Panc1 (cell line): ENCODE measurements at regions not wholly inside any gene's neighbourhood (a gene's known extent, or its start where the extent isn't known, plus 50 kb on each side); places are given as distances from the start of the nearest gene placed in this dataset.

Experiments
- ATAC-seq: fragments of 200-7000 bp; cut with Tn5 transposase; 2 replicates; pipeline ENCODE4 v1.9.1; 2020; ENCODE audit warnings: mild to moderate bottlenecking, moderate library complexity
- BruUV-seq: library from RNA; stranded (reverse); fragments of 400-500 nt; replicated peaks from 2 replicates; lab custom pipeline; 2021; lab: Mats Ljungman, UMichigan
- CTCF ChIA-PET: fragments of 300-600 bp; sonication (Branson Sonifier 250); formaldehyde crosslinking; loops from one replicate; lab custom pipeline; 2022; ENCODE audit warnings: antibody characterized with exemption; lab: Charles Lee
- POLR2A ChIA-PET: fragments of 300-600 bp; sonication (Branson Sonifier 250); formaldehyde crosslinking; loops from one replicate; lab custom pipeline; 2022; ENCODE audit warnings: antibody characterized with exemption; lab: Charles Lee
- DNase-seq: peaks from one replicate; pipeline ENCODE4 v3.0.0-alpha.2; 2010; ENCODE audit warnings: low read depth, low spot score
- H3K27ac ChIP-seq: 2 replicates; pipeline ENCODE4 v1.5.1; 2011; ENCODE audit warnings: mild to moderate bottlenecking, low read length, inconsistent platforms
- H3K27me3 ChIP-seq: fragments of 200-500 bp; sonication (Bioruptor generic); 2 replicates; pipeline ENCODE4 v1.6.0; 2014; ENCODE audit warnings: low read length, inconsistent platforms; ENCODE audit not compliant: control insufficient read depth, insufficient read depth
- H3K36me3 ChIP-seq: fragments of 200-500 bp; sonication (Bioruptor generic); 2 replicates; pipeline ENCODE4 v1.5.1; 2014; ENCODE audit warnings: inconsistent platforms, mild to moderate bottlenecking, low read length, moderate library complexity; ENCODE audit not compliant: control insufficient read depth, insufficient read depth
- H3K4me1 ChIP-seq: 2 replicates; pipeline ENCODE4 v1.5.1; 2011; ENCODE audit warnings: inconsistent platforms, mild to moderate bottlenecking, low read length, moderate library complexity; ENCODE audit not compliant: control insufficient read depth, insufficient read depth
- H3K4me3 ChIP-seq, 2 experiments: 2 replicates each; pipeline ENCODE4 v1.5.1; 2011 to 2012; ENCODE audit warnings: low read depth in 2 of 2, low read length in 2 of 2, mild to moderate bottlenecking in 2 of 2, inconsistent platforms in 1 of 2, moderate library complexity in 1 of 2
- H3K9me3 ChIP-seq: fragments of 200-500 bp; sonication (Bioruptor generic); 2 replicates; pipeline ENCODE4 v1.5.1; 2014; ENCODE audit warnings: low read depth, mild to moderate bottlenecking, inconsistent platforms, low read length, moderate library complexity; ENCODE audit not compliant: control insufficient read depth, insufficient read depth
- POLR2AphosphoS5 ChIP-seq: IDR thresholded peaks from 2 replicates; pipeline ENCODE4 v1.6.1; 2012; ENCODE audit warnings: mild to moderate bottlenecking, low read depth, low read length, moderate library complexity
- SIN3A ChIP-seq: IDR thresholded peaks from 2 replicates; pipeline ENCODE4 v1.6.1; 2012; ENCODE audit warnings: low read depth, mild to moderate bottlenecking, low read length, moderate library complexity, borderline replicate concordance; ENCODE audit not compliant: insufficient read depth
- TCF7L2 ChIP-seq: IDR thresholded peaks from 2 replicates; pipeline ENCODE4 v1.6.1; 2011; ENCODE audit warnings: mild to moderate bottlenecking, low read depth, low read length, inconsistent platforms
- in situ Hi-C: cut with HindIII; loops from 2 replicates; pipeline ENCODE4 v1.10.0; 2016; ENCODE audit warnings: low sequenced_read_pairs, low pct_unique_long_range_greater_than_20kb
- intact Hi-C: fragments of 100-400 bp; cut with micrococcal nuclease; formaldehyde crosslinking; loops from one replicate; pipeline ENCODE4 v1.10.0; 2022; ENCODE audit not compliant: unreplicated experiment
- TF ChIP-seq, protein P1 (sequence below), 2 experiments: IDR thresholded peaks; 2 replicates each; pipeline ENCODE4 v1.6.1; 2011 to 2012; ENCODE audit warnings: low read depth in 2 of 2, control low read depth in 1 of 2, low read length in 1 of 2, mild to moderate bottlenecking in 1 of 2, moderate library complexity in 1 of 2; ENCODE audit not compliant: insufficient read depth in 1 of 2
- TF ChIP-seq, protein P2 (sequence below): fragments of 450-650 bp; IDR thresholded peaks from 2 replicates; pipeline ENCODE4 v1.5.1; 2017; ENCODE audit warnings: mild to moderate bottlenecking

DNA sequence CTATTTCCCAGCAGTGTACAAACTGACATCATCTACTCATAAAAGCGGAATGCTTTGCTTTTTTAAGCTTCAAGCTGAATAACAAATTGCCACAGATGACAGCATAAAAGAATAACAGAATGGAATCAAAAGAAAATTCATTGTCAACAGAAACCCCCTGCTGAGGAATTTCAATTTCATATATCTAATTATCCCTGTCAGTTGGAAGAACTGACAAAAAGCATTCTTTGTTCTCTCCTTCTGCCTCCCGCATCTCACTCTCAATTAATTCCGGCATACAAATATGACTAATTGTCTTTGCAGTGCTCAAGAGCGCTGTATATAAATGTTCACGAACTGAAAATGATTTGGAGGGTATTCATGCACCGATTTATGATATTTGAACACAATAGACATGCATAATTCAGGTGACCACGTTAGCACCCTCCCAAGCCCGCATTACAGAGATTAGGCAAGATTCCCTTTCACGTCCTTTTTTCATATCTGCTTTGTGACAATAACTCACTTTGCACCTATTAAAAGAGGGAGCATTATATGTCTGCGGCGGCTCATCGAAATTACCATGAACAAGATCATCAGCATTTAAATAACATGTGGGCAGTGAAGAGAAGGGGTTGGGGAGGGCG lies 277.7 kb upstream of the SALL3 start:
- no TSS peak for BruUV-seq
- CTCF ChIA-PET: no interaction called here
- TF ChIP-seq, protein P1, sequence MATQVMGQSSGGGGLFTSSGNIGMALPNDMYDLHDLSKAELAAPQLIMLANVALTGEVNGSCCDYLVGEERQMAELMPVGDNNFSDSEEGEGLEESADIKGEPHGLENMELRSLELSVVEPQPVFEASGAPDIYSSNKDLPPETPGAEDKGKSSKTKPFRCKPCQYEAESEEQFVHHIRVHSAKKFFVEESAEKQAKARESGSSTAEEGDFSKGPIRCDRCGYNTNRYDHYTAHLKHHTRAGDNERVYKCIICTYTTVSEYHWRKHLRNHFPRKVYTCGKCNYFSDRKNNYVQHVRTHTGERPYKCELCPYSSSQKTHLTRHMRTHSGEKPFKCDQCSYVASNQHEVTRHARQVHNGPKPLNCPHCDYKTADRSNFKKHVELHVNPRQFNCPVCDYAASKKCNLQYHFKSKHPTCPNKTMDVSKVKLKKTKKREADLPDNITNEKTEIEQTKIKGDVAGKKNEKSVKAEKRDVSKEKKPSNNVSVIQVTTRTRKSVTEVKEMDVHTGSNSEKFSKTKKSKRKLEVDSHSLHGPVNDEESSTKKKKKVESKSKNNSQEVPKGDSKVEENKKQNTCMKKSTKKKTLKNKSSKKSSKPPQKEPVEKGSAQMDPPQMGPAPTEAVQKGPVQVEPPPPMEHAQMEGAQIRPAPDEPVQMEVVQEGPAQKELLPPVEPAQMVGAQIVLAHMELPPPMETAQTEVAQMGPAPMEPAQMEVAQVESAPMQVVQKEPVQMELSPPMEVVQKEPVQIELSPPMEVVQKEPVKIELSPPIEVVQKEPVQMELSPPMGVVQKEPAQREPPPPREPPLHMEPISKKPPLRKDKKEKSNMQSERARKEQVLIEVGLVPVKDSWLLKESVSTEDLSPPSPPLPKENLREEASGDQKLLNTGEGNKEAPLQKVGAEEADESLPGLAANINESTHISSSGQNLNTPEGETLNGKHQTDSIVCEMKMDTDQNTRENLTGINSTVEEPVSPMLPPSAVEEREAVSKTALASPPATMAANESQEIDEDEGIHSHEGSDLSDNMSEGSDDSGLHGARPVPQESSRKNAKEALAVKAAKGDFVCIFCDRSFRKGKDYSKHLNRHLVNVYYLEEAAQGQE (IDR thresholded peaks at IDR 0.05; ENCODE audit: insufficient read depth in 1 of 2, low read depth in 2 of 2, low read length in 1 of 2): no peak
- no peak for TF ChIP-seq SIN3A
- TF ChIP-seq TCF7L2: no peak
- no peak for TF ChIP-seq POLR2AphosphoS5
- TF ChIP-seq, protein P2, sequence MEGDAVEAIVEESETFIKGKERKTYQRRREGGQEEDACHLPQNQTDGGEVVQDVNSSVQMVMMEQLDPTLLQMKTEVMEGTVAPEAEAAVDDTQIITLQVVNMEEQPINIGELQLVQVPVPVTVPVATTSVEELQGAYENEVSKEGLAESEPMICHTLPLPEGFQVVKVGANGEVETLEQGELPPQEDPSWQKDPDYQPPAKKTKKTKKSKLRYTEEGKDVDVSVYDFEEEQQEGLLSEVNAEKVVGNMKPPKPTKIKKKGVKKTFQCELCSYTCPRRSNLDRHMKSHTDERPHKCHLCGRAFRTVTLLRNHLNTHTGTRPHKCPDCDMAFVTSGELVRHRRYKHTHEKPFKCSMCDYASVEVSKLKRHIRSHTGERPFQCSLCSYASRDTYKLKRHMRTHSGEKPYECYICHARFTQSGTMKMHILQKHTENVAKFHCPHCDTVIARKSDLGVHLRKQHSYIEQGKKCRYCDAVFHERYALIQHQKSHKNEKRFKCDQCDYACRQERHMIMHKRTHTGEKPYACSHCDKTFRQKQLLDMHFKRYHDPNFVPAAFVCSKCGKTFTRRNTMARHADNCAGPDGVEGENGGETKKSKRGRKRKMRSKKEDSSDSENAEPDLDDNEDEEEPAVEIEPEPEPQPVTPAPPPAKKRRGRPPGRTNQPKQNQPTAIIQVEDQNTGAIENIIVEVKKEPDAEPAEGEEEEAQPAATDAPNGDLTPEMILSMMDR: no peak
- POLR2A ChIA-PET: no interaction called here
- ATAC-seq (no peak), DNase-seq (no peak)
- Histone ChIP-seq H3K36me3 (no peaks in the 10 kb centered on the region), H3K4me1 (no peaks in the 10 kb centered on the region), H3K4me3 (no peak overlapping the region), H3K27ac (no peak overlapping the region), H3K27me3 (peaks cover 17% of the 10 kb centered on the region), H3K9me3 (no peaks in the 10 kb centered on the region)
- in situ Hi-C loops: no loop called here
- intact Hi-C loops: no loop called here

DNA sequence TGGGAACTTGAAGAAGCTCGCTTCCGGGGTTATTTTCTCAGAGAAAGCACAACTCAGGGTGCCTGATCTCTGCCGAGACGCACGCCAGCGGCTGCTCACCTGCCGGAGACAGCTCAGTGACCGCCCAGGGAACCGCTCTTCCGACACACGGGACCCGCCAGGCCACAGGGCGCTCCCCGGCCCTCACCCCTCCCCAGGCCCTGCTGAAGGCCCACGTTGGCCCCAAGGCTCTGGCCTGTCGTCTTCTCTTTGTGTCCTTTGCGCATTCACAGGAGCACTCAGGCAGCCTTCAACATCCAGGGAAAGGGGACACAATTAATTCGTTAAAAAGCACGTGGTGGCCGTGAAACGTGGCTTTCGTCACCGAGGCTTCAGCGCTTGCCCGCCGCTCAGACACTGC lies 276.3 kb upstream of the SALL3 start:
- H3K27ac ChIP-seq: no peak overlapping the region
- H3K9me3 ChIP-seq: peaks cover 3% of the 10 kb centered on the region; the same call in 1 of the 2 replicates
- no peak for ATAC-seq
- POLR2A ChIA-PET: no interaction called here
- CTCF ChIA-PET: no interaction called here
- no peak for DNase-seq
- H3K4me1 ChIP-seq: no peaks in the 10 kb centered on the region
- intact Hi-C loops: no loop called here
- BruUV-seq: no TSS peak
- no peak overlapping the region for H3K4me3 ChIP-seq
- in situ Hi-C loops: no loop called here
- H3K27me3 ChIP-seq: peaks cover 22% of the 10 kb centered on the region
- TF ChIP-seq, protein P1 (IDR thresholded peaks at IDR 0.05; ENCODE audit: insufficient read depth in 1 of 2, low read depth in 2 of 2, low read length in 1 of 2): no peak
- no peak for TF ChIP-seq POLR2AphosphoS5
- no peak for TF ChIP-seq TCF7L2
- TF ChIP-seq, protein P2: no peak
- no peak for TF ChIP-seq SIN3A
- no peaks in the 10 kb centered on the region for H3K36me3 ChIP-seq
